DMS 273 treated with DMSO at 0.1 percent for 48 hours (cell line): ENCODE measurements at regions not wholly inside any gene's neighbourhood (a gene's known extent, or its start where the extent isn't known, plus 50 kb on each side); places are given as distances from the start of the nearest gene placed in this dataset.
"Not testable (repeated sequence)": the region's sequence is repeated elsewhere in the genome, so short reads cannot be mapped to it uniquely, and the experiment has no call there.

Source experiments
- DNase-seq: peaks from one replicate; lab custom pipeline; 2025; lab: John Stamatoyannopoulos, UW

GRCh38 chr5:17127743-17128231, 89.6 kb upstream of the BASP1 start:
- no peak for DNase-seq

GRCh38 chr5:17129093-17129849, 88.2 kb upstream of the BASP1 start:
- DNase-seq, result no peak

- not testable (repeated sequence) for DNase-seq
Observed at GRCh38 chr5:17130302-17130701, 87.1 kb upstream of the BASP1 start.

GRCh38 chr5:17132444-17133083, 84.9 kb upstream of the BASP1 start:
- DNase-seq, result no peak

GRCh38 chr5:17135050-17135449, 82.4 kb upstream of the BASP1 start:
- no peak for DNase-seq

GRCh38 chr5:17143335-17143734, 74.1 kb upstream of the BASP1 start:
- DNase-seq, result no peak

GRCh38 chr5:17146280-17146841, 71.1 kb upstream of the BASP1 start:
- DNase-seq, result no peak

- no peak for DNase-seq
Observed at GRCh38 chr5:17147170-17147569, 70.3 kb upstream of the BASP1 start.

- no peak for DNase-seq
Observed at GRCh38 chr5:17147617-17148016, 69.8 kb upstream of the BASP1 start.

GRCh38 chr5:17148481-17148880, 69.0 kb upstream of the BASP1 start:
- DNase-seq, result no peak

- DNase-seq, result no peak
Observed at GRCh38 chr5:17149786-17150185, 67.6 kb upstream of the BASP1 start.

- no peak for DNase-seq
Observed at GRCh38 chr5:17150531-17150930, 66.9 kb upstream of the BASP1 start.

- DNase-seq, result no peak
Observed at GRCh38 chr5:17151686-17152085, 65.7 kb upstream of the BASP1 start.

- no peak for DNase-seq
Observed at GRCh38 chr5:17154211-17154996, 63.0 kb upstream of the BASP1 start.

GRCh38 chr5:17156463-17156862, 61.0 kb upstream of the BASP1 start:
- DNase-seq, result no peak

- no peak for DNase-seq
Observed at GRCh38 chr5:17157294-17157693, 60.1 kb upstream of the BASP1 start.

- DNase-seq, result no peak
Observed at GRCh38 chr5:17157916-17158529, 59.4 kb upstream of the BASP1 start.

- DNase-seq, result no peak
Observed at GRCh38 chr5:17160756-17161040, 56.7 kb upstream of the BASP1 start.

GRCh38 chr5:17161662-17162061, 55.8 kb upstream of the BASP1 start:
- DNase-seq, result no peak

GRCh38 chr5:17163221-17163620, 54.2 kb upstream of the BASP1 start:
- DNase-seq, result no peak

- no peak for DNase-seq
Observed at GRCh38 chr5:17167171-17167891, 50.1 kb upstream of the BASP1 start.
